Chondrocyte (in vitro differentiated cells): ENCODE measurements at regions not wholly inside any gene's neighbourhood (a gene's known extent, or its start where the extent isn't known, plus 50 kb on each side); places are given as distances from the start of the nearest gene placed in this dataset.

ENCODE experiments used
- DNase-seq: peaks from one replicate; pipeline ENCODE4 v3.0.0; 2021; ENCODE audit warnings: mixed read lengths, low spot score
- H3K27ac Mint-ChIP-seq: one replicate; pipeline ENCODE4 v1.8.0; 2021; ENCODE audit warnings: mild to moderate bottlenecking, moderate library complexity, mixed read lengths; ENCODE audit not compliant: unreplicated experiment
- H3K27me3 Mint-ChIP-seq: 2 replicates; pipeline ENCODE4 v1.8.0; 2021; ENCODE audit warnings: low read depth, mixed read lengths
- H3K36me3 Mint-ChIP-seq: 2 replicates; pipeline ENCODE4 v1.8.0; 2021; ENCODE audit warnings: low read depth, mixed read lengths
- H3K4me1 Mint-ChIP-seq: 2 replicates; pipeline ENCODE4 v1.8.0; 2021; ENCODE audit warnings: low read depth, mild to moderate bottlenecking, mixed read lengths
- H3K4me3 Mint-ChIP-seq: one replicate; pipeline ENCODE4 v1.8.0; 2021; ENCODE audit warnings: mild to moderate bottlenecking, moderate library complexity, mixed read lengths; ENCODE audit not compliant: unreplicated experiment
- H3K9me3 Mint-ChIP-seq: 2 replicates; pipeline ENCODE4 v1.8.0; 2021; ENCODE audit warnings: low read depth, mixed read lengths
- TF ChIP-seq, protein P1 (sequence below): fragments of 200-600 bp; sonication (generic); IDR thresholded peaks from 2 replicates; pipeline ENCODE4 v1.5.0; 2021; ENCODE audit warnings: antibody characterized with exemption, mild to moderate bottlenecking, moderate library complexity

DNA sequence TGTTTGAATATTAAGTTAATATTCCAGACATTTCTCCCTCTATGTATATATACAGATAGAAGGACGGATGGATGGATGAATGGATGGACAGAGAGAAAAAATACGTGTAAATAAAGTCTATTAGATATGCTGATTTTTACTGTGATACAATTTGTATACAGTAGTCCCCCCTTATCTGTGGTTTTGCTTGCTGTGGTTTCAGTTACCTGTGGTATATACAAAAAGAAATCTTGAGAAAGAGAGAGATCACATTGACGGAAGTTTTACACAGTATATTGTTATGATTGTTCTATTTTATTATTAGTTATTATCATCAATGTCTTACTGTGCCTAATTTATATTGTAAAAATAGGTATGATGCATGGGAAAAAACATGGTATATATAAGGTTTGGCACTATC is 290.2 kb downstream of the UTRN start:
- Mint-ChIP-seq H3K4me1 (no peaks in the 10 kb centered on the region), H3K9me3 (no peaks in the 10 kb centered on the region), H3K4me3 (no peak overlapping the region), H3K27me3 (no peaks in the 10 kb centered on the region), H3K36me3 (peaks cover 15% of the 10 kb centered on the region), H3K27ac (no peak overlapping the region)
- DNase-seq, result no peak
- TF ChIP-seq, protein P1, sequence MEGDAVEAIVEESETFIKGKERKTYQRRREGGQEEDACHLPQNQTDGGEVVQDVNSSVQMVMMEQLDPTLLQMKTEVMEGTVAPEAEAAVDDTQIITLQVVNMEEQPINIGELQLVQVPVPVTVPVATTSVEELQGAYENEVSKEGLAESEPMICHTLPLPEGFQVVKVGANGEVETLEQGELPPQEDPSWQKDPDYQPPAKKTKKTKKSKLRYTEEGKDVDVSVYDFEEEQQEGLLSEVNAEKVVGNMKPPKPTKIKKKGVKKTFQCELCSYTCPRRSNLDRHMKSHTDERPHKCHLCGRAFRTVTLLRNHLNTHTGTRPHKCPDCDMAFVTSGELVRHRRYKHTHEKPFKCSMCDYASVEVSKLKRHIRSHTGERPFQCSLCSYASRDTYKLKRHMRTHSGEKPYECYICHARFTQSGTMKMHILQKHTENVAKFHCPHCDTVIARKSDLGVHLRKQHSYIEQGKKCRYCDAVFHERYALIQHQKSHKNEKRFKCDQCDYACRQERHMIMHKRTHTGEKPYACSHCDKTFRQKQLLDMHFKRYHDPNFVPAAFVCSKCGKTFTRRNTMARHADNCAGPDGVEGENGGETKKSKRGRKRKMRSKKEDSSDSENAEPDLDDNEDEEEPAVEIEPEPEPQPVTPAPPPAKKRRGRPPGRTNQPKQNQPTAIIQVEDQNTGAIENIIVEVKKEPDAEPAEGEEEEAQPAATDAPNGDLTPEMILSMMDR, result no peak

DNA sequence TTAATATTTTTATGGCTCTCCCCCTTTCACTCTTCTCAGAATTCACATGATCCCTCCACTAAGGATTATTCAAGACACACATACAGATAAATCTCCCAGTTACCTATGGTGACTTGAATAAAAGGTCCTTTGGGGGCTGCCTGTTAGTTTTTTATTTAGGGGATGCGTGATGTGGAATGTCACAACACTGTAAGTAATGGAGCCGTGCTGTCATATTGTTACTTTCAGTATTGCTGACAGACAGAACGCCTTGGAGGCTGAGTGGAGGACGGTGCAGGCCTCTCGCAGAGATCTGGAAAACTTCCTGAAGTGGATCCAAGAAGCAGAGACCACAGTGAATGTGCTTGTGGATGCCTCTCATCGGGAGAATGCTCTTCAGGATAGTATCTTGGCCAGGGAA is 291.7 kb downstream of the UTRN start:
- no peak for DNase-seq
- H3K36me3 Mint-ChIP-seq, result peaks cover 15% of the 10 kb centered on the region
- H3K9me3 Mint-ChIP-seq, result no peaks in the 10 kb centered on the region
- H3K4me3 Mint-ChIP-seq, result no peak overlapping the region
- peaks cover under 1% of the 10 kb centered on the region for H3K4me1 Mint-ChIP-seq
- TF ChIP-seq, protein P1, result no peak
- H3K27ac Mint-ChIP-seq, result no peak overlapping the region
- no peaks in the 10 kb centered on the region for H3K27me3 Mint-ChIP-seq

DNA sequence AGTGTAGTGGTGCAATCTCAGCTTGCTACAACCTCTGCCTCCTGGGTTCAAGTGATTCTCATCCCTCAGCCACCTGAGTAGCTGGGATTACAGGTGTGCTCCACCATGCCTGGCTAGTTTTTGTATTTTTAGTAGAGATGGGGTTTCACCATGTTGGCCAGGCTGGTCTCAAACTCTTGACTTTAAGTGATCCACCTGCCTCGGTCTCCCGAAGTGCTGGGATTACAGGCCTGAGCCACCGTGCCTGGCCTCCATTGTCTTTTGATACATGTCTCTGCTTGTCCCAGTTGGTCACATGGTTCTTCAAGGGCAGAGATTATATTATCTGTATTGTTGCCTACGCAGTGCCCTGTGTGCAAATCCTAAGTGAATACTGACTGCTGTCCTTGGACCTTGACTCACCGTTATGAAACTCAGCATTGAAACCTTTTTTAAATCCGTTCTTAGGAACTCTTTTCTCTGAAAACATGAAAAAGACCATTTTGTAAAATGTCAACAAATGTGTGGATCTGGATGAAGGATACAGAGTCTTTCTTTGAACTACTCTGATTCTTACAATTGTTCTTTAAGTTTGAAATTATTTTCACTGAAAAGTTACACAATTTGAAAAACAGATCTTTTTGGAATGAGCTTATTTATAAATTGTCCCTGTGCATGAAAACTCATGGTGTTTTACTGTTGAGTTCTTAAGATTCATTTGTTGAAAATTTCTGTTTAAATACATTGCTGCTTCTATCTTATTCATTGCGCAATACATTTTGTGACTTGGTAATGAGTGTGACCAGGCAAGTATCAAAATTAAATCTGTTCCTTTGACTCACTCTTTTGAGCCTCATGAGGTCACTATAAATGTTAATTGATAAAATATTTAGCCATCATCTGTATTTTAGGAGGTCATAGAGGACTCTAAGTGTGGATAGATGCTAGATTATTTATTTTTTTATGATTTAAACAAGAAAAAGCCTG is 293.5 kb downstream of the UTRN start:
- no peak overlapping the region for H3K27ac Mint-ChIP-seq
- no peak overlapping the region for H3K4me3 Mint-ChIP-seq
- H3K4me1 Mint-ChIP-seq, result peaks cover 15% of the 10 kb centered on the region
- no peaks in the 10 kb centered on the region for H3K9me3 Mint-ChIP-seq
- H3K36me3 Mint-ChIP-seq, result peaks cover 12% of the 10 kb centered on the region
- no peaks in the 10 kb centered on the region for H3K27me3 Mint-ChIP-seq
- no peak for DNase-seq
- TF ChIP-seq, protein P1, result no peak

DNA sequence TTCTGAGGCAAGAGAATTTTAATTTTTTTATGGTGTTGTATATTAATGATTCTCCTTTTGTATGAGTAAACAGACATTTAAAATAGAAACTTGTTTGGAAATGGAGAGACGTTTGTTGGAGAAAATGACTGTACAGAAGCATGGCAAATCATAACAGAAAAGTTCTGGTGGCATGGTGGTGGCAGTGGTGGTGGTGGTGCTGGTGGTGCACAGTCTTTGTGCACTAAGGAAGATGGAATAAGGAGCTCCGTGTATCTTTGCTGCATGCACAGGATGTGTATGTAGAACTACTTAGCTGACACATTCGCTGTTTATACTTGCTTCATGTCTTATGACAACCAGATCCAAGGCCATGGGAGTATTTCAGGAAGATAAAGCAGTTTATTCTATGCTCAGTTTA is 294.9 kb downstream of the UTRN start:
- TF ChIP-seq, protein P1, result no peak
- Mint-ChIP-seq H3K36me3 (peaks cover 12% of the 10 kb centered on the region), H3K27ac (no peak overlapping the region), H3K4me1 (peaks cover 15% of the 10 kb centered on the region), H3K4me3 (no peak overlapping the region), H3K9me3 (no peaks in the 10 kb centered on the region), H3K27me3 (no peaks in the 10 kb centered on the region)
- no peak for DNase-seq

DNA sequence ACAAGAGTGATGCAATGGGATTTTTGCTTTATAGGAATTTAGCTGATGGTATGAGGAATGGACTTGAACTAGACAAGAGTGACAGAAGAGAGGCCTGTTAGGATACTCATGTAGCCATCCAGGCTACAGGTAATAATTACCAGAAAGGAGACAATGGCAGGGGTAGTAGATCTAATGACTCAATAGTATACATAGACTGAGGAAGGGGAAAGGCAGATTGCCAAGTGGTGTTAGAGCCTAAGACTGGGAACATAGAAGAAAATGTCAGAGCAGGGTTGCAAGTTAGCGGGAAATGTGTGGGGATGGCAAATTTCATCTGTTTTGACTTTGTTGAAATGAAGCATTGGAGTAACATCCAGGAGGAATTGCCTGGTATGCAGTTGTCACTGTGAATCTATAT is 295.6 kb downstream of the UTRN start:
- Mint-ChIP-seq H3K36me3 (peaks cover 12% of the 10 kb centered on the region), H3K9me3 (no peaks in the 10 kb centered on the region), H3K4me1 (peaks cover 19% of the 10 kb centered on the region), H3K27ac (no peak overlapping the region), H3K4me3 (no peak overlapping the region), H3K27me3 (no peaks in the 10 kb centered on the region)
- TF ChIP-seq, protein P1, result no peak
- DNase-seq, result no peak
